ENCODE measurements at regions not wholly inside any gene's neighbourhood (a gene's known extent, or its start where the extent isn't known, plus 50 kb on each side); places are given as distances from the start of the nearest gene placed in this dataset.

- no peaks in the 10 kb centered on the region for H3K9me3 ChIP-seq
- H3K27ac ChIP-seq, result no peak overlapping the region
- ATAC-seq (no peak), DNase-seq (no peak)
- no peak overlapping the region for H3K4me3 ChIP-seq
- no peaks in the 10 kb centered on the region for H3K36me3 ChIP-seq
- no peaks in the 10 kb centered on the region for H3K4me1 ChIP-seq
- in situ Hi-C loops (cut with MboI; ENCODE audit: low sequenced_read_pairs in 4 of 4), result no loop called here
- no peaks in the 10 kb centered on the region for H3K27me3 ChIP-seq
- intact Hi-C loops (cut with DNase I; ENCODE audit: low total_unique reads), result no loop called here
- TF ChIP-seq CTCF (IDR thresholded peaks at IDR 0.05 in 4 of 5, conservative IDR thresholded peaks at IDR 0.05 in 1 of 5) (no peak), POLR2A (IDR thresholded peaks at IDR 0.05) (no peak)
These were observed 2264.0 kb downstream of the ARAP2 start for GRCh38 chr4:33980361-33980760.

GRCh38 chr4:33989820-33990443 lies 2254.4 kb downstream of the ARAP2 start:
- intact Hi-C loops (cut with DNase I; ENCODE audit: low total_unique reads) (no loop called here), in situ Hi-C loops (cut with MboI; ENCODE audit: low sequenced_read_pairs in 4 of 4) (no loop called here)
- H3K27me3 ChIP-seq, result no peaks in the 10 kb centered on the region
- H3K4me1 ChIP-seq, result no peaks in the 10 kb centered on the region
- H3K9me3 ChIP-seq, result no peaks in the 10 kb centered on the region
- TF ChIP-seq CTCF (IDR thresholded peaks at IDR 0.05 in 4 of 5, conservative IDR thresholded peaks at IDR 0.05 in 1 of 5) (no peak), POLR2A (IDR thresholded peaks at IDR 0.05) (no peak)
- ATAC-seq, result no peak
- DNase-seq, result no peak
- H3K36me3 ChIP-seq, result no peaks in the 10 kb centered on the region
- H3K4me3 ChIP-seq, result no peak overlapping the region
- no peak overlapping the region for H3K27ac ChIP-seq

DNA sequence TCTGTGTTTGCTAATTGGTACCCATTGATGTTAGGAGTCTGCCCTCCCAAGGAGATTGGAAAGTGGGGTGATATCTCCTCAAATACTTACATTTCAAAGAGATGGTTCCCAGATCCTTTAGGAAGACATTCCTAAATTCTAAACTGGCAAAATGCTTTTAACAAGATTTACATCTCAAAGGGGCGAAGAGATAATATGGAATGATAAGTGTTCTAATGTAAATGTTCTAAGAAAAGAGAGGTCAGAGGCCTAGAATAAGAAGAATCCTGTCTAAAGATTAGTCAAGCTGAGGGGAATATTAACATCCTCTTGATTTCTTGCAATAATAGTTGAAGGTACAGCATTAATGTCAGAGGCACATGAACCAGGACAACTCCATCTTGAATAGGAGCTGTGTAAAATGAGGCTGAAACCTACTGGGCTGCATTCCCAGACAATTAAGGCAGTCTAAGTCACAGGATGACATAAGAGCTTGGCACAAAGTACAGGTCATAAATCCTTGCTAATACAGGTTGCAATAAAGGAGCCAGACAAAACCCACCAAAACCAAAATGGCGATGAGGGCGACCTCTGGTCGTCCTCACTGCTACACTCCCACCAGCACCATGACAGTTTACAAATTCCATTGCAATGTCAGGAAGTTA lies 2248.1 kb downstream of the ARAP2 start:
- ATAC-seq (no peak), DNase-seq (no peak)
- H3K27me3 ChIP-seq, result no peaks in the 10 kb centered on the region
- H3K9me3 ChIP-seq, result no peaks in the 10 kb centered on the region
- no peak overlapping the region for H3K4me3 ChIP-seq
- no peak for TF ChIP-seq CTCF (IDR thresholded peaks at IDR 0.05 in 4 of 5, conservative IDR thresholded peaks at IDR 0.05 in 1 of 5)
- TF ChIP-seq POLR2A (IDR thresholded peaks at IDR 0.05), result no peak
- no peaks in the 10 kb centered on the region for H3K4me1 ChIP-seq
- no peaks in the 10 kb centered on the region for H3K36me3 ChIP-seq
- intact Hi-C loops (cut with DNase I; ENCODE audit: low total_unique reads) (no loop called here), in situ Hi-C loops (cut with MboI; ENCODE audit: low sequenced_read_pairs in 4 of 4) (no loop called here)
- H3K27ac ChIP-seq, result no peak overlapping the region

DNA sequence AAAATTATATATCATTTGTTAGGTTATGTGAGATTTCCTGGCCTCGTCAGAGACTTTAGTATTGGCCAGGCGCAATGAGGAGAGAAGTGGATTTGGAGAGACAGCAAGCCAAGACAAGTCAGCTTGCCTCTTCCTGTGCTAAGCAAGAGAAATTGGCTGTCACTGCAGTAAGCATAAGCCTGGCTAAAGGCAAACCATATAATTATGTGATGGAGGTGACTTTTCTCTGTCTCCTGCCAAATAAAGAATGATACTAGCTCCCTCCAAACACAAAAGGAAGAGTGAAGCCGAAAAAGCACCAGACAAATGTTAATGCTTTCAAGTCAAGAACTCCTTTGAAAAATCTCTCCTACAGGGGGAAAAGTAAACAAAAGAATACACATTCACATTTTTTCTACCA lies 2246.0 kb downstream of the ARAP2 start:
- intact Hi-C loops (cut with DNase I; ENCODE audit: low total_unique reads), result no loop called here
- H3K9me3 ChIP-seq, result no peaks in the 10 kb centered on the region

More for the DNA sequence above, 2246.0 kb downstream of the ARAP2 start:
- Histone ChIP-seq H3K4me3 (no peak overlapping the region), H3K27ac (no peak overlapping the region), H3K36me3 (no peaks in the 10 kb centered on the region), H3K4me1 (no peaks in the 10 kb centered on the region), H3K27me3 (no peaks in the 10 kb centered on the region)
- in situ Hi-C loops (cut with MboI; ENCODE audit: low sequenced_read_pairs in 4 of 4), result no loop called here
- no peak for DNase-seq
- no peak for TF ChIP-seq POLR2A (IDR thresholded peaks at IDR 0.05)
- TF ChIP-seq CTCF (IDR thresholded peaks at IDR 0.05 in 4 of 5, conservative IDR thresholded peaks at IDR 0.05 in 1 of 5), result no peak
- no peak for ATAC-seq
